OCI-LY3 (cell line): ENCODE measurements at regions not wholly inside any gene's neighbourhood (a gene's known extent, or its start where the extent isn't known, plus 50 kb on each side); places are given as distances from the start of the nearest gene placed in this dataset.

Experiments used
- H2AFZ ChIP-seq: fragments of 200-600, 300-600 bp; shearing (Covaris generic); 2 replicates; pipeline ENCODE4 v1.6.0; 2014; ENCODE audit warnings: antibody characterized with exemption, low read depth, low read length
- H3K27ac ChIP-seq: fragments of 200-600, 300-600 bp; sonication (generic); 2 replicates; pipeline ENCODE4 v1.5.1; 2014; ENCODE audit warnings: mild to moderate bottlenecking, low read length, moderate library complexity, mixed read lengths
- H3K27me3 ChIP-seq: fragments of 200-600, 300-600 bp; sonication (generic); 2 replicates; pipeline ENCODE4 v1.6.1; 2014; ENCODE audit warnings: low read depth, low read length, mixed read lengths
- H3K36me3 ChIP-seq: fragments of 200-600, 300-600 bp; sonication (generic); replicated peaks from 2 replicates; pipeline ENCODE3; 2014; ENCODE audit warnings: low read depth, low read length, mixed read lengths
- H3K4me1 ChIP-seq: fragments of 300-600, 200-600 bp; sonication (generic); 2 replicates; pipeline ENCODE4 v1.6.1; 2014; ENCODE audit warnings: low read length, mixed read lengths
- H3K4me2 ChIP-seq: fragments of 200-600, 300-600 bp; sonication (generic); 2 replicates; pipeline ENCODE4 v1.6.1; 2014; ENCODE audit warnings: low read length, mixed read lengths
- H3K4me3 ChIP-seq: fragments of 300-600, 200-600 bp; sonication (generic); 2 replicates; pipeline ENCODE4 v1.5.1; 2014; ENCODE audit warnings: antibody characterized with exemption, mild to moderate bottlenecking, low read length, moderate library complexity
- H3K79me2 ChIP-seq: fragments of 300-600, 200-600 bp; shearing (Covaris generic); 2 replicates; pipeline ENCODE4 v1.6.1; 2014; ENCODE audit warnings: mild to moderate bottlenecking, low read length, mixed read lengths
- H3K9ac ChIP-seq: fragments of 300-600, 200-600 bp; shearing (Covaris generic); 2 replicates; pipeline ENCODE4 v1.6.0; 2014; ENCODE audit warnings: mild to moderate bottlenecking, low read length, moderate library complexity
- H3K9me3 ChIP-seq: fragments of 200-600, 300-600 bp; shearing (Covaris generic); 2 replicates; pipeline ENCODE4 v1.6.1; 2014; ENCODE audit warnings: low read length, mixed read lengths; ENCODE audit not compliant: insufficient read depth
- H4K20me1 ChIP-seq: fragments of 200-600, 300-600 bp; sonication (generic); 2 replicates; pipeline ENCODE4 v1.6.1; 2016; ENCODE audit warnings: low read length, mixed read lengths; ENCODE audit not compliant: insufficient read depth
- EZH2phosphoT487 ChIP-seq: fragments of 200-600 bp; shearing (Covaris generic); IDR thresholded peaks from 2 replicates; pipeline ENCODE4 v1.6.1; 2018; ENCODE audit warnings: antibody characterized with exemption, mixed run types, low read depth
- TF ChIP-seq, protein P1 (sequence below): fragments of 200-600, 300-600 bp; sonication (generic); IDR thresholded peaks from 2 replicates; pipeline ENCODE4 v1.5.1; 2014; ENCODE audit warnings: antibody characterized with exemption, low read length, low read depth

GRCh38 chr14:55944757-55945156, 173.5 kb upstream of the PELI2 start:
- TF ChIP-seq, protein P1, sequence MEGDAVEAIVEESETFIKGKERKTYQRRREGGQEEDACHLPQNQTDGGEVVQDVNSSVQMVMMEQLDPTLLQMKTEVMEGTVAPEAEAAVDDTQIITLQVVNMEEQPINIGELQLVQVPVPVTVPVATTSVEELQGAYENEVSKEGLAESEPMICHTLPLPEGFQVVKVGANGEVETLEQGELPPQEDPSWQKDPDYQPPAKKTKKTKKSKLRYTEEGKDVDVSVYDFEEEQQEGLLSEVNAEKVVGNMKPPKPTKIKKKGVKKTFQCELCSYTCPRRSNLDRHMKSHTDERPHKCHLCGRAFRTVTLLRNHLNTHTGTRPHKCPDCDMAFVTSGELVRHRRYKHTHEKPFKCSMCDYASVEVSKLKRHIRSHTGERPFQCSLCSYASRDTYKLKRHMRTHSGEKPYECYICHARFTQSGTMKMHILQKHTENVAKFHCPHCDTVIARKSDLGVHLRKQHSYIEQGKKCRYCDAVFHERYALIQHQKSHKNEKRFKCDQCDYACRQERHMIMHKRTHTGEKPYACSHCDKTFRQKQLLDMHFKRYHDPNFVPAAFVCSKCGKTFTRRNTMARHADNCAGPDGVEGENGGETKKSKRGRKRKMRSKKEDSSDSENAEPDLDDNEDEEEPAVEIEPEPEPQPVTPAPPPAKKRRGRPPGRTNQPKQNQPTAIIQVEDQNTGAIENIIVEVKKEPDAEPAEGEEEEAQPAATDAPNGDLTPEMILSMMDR = no peak
- TF ChIP-seq EZH2phosphoT487 = no peak
- no peak overlapping the region for H3K4me2 ChIP-seq
- H2AFZ ChIP-seq = no peak overlapping the region
- H3K4me3 ChIP-seq = no peak overlapping the region
- H3K27me3 ChIP-seq = peaks cover 14% of the 10 kb centered on the region; the same call in 1 of the 2 replicates
- no peaks in the 10 kb centered on the region for H4K20me1 ChIP-seq
- H3K79me2 ChIP-seq = no peaks in the 10 kb centered on the region
- H3K4me1 ChIP-seq = no peaks in the 10 kb centered on the region
- H3K36me3 ChIP-seq = no peaks in the 10 kb centered on the region
- H3K9me3 ChIP-seq = no peaks in the 10 kb centered on the region
- no peak overlapping the region for H3K27ac ChIP-seq
- H3K9ac ChIP-seq = no peak overlapping the region

- Histone ChIP-seq H3K4me3 (no peak overlapping the region), H3K27me3 (peaks cover 21% of the 10 kb centered on the region), H3K4me2 (no peak overlapping the region), H2AFZ (no peak overlapping the region), H3K79me2 (no peaks in the 10 kb centered on the region), H3K9ac (no peak overlapping the region), H3K36me3 (no peaks in the 10 kb centered on the region), H3K4me1 (no peaks in the 10 kb centered on the region), H4K20me1 (no peaks in the 10 kb centered on the region), H3K9me3 (no peaks in the 10 kb centered on the region), H3K27ac (no peak overlapping the region)
- TF ChIP-seq EZH2phosphoT487 = no peak
- TF ChIP-seq, protein P1 = no peak
These were observed 172.0 kb upstream of the PELI2 start for GRCh38 chr14:55946231-55946630.

GRCh38 chr14:55948399-55948798, 169.8 kb upstream of the PELI2 start:
- no peak overlapping the region for H3K9ac ChIP-seq
- no peak overlapping the region for H2AFZ ChIP-seq
- no peak for TF ChIP-seq EZH2phosphoT487
- TF ChIP-seq, protein P1 = no peak
- H3K4me1 ChIP-seq = no peaks in the 10 kb centered on the region
- no peak overlapping the region for H3K4me3 ChIP-seq
- H3K36me3 ChIP-seq = no peaks in the 10 kb centered on the region
- H3K4me2 ChIP-seq = no peak overlapping the region
- no peaks in the 10 kb centered on the region for H3K9me3 ChIP-seq
- no peak overlapping the region for H3K27ac ChIP-seq
- no peaks in the 10 kb centered on the region for H4K20me1 ChIP-seq
- no peaks in the 10 kb centered on the region for H3K79me2 ChIP-seq
- peaks cover 40% of the 10 kb centered on the region for H3K27me3 ChIP-seq

DNA sequence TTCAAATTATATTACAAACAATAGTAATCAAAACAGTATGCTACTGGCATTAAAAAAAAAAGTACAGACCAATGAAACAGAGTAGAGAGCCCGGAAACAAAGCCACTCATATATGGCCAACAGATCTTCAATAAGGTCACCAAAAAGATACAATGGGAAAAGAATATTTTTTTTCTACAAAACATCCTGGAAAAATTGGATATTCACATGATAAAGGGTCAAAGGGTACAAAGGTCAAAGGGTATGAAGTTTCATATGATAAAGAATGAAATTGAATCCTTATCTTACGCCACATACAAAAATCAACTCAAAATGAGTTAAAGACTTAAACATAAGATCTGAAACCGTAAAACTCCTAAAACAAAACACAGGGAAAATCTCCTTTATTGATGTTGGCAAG, 168.5 kb upstream of the PELI2 start:
- Histone ChIP-seq H3K9me3 (no peaks in the 10 kb centered on the region), H3K4me2 (no peak overlapping the region), H3K4me3 (no peak overlapping the region), H3K79me2 (no peaks in the 10 kb centered on the region), H3K27ac (no peak overlapping the region), H3K4me1 (no peaks in the 10 kb centered on the region), H3K36me3 (no peaks in the 10 kb centered on the region), H3K27me3 (peaks cover 52% of the 10 kb centered on the region), H3K9ac (no peak overlapping the region), H4K20me1 (no peaks in the 10 kb centered on the region), H2AFZ (no peak overlapping the region)
- TF ChIP-seq, protein P1 = no peak
